ENCODE measurements at regions not wholly inside any gene's neighbourhood (a gene's known extent, or its start where the extent isn't known, plus 50 kb on each side); places are given as distances from the start of the nearest gene placed in this dataset.

DNA sequence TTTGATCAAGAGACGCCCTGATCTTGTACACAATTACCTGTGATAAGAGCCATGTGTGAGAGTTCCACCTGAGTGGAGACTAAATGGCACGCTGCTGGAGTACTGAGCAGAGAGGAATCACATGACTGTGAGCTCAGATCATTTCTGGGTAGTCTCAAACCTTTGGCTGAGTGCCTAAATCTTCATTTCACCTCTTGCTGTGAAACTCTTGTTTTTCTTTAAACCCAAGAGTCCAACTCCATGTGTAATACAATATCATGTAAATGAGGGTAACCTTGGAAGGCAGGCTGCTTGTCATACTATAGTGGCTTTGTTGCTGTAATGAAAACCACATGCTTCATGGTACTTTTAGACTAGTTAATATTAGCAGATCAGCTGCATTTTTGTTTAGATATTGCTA lies 156.9 kb downstream of the CAND1 start:
- TF ChIP-seq, protein P1, sequence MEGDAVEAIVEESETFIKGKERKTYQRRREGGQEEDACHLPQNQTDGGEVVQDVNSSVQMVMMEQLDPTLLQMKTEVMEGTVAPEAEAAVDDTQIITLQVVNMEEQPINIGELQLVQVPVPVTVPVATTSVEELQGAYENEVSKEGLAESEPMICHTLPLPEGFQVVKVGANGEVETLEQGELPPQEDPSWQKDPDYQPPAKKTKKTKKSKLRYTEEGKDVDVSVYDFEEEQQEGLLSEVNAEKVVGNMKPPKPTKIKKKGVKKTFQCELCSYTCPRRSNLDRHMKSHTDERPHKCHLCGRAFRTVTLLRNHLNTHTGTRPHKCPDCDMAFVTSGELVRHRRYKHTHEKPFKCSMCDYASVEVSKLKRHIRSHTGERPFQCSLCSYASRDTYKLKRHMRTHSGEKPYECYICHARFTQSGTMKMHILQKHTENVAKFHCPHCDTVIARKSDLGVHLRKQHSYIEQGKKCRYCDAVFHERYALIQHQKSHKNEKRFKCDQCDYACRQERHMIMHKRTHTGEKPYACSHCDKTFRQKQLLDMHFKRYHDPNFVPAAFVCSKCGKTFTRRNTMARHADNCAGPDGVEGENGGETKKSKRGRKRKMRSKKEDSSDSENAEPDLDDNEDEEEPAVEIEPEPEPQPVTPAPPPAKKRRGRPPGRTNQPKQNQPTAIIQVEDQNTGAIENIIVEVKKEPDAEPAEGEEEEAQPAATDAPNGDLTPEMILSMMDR (IDR thresholded peaks at IDR 0.05) = no peak
- TF ChIP-seq POLR2AphosphoS5 (IDR thresholded peaks at IDR 0.05) = no peak
